ENCODE measurements at regions not wholly inside any gene's neighbourhood (a gene's known extent, or its start where the extent isn't known, plus 50 kb on each side); places are given as distances from the start of the nearest gene placed in this dataset.

DNA sequence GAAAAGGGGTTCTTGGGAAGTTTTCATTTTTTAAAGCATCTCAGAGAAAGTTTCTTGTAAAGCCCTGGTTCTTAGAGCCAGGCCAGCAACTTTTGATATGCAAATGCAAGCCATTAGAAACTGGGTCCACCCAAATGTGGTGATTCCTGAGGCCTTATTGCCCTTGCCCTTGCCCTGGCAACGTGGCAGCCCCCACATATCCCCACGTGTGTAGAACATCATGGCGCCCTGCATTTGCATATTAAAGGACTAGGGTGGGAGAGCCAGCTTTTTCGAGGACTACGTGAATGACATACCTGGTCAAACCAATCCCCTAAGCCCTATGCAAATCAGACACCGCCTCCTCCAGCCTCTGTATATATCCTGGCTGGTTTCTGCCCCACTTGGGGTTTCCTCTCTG, 314.9 kb upstream of the NECTIN3 start:
- ChIA-PET POLR2A (no interaction called here), CTCF (no interaction called here)

DNA sequence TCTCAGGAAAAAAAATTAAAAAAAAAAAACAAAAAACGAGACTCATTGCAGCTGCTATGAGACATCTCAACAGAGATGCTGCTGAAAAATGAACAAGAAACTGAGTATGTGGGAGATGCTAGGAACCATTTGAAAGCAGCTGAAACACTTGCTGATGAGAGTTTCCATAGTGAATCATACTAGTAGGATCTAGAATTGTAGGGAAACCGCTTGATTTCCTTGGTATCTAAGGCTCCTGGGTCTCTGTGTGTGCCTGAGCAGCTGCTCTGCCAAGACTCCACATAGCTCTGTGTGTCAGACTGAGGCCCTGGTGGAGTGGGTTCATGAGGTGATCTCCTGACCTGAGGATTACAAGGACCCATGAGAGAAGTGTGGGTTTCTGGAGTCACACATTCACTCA, 313.4 kb upstream of the NECTIN3 start:
- no peak for TF ChIP-seq TARDBP (IDR thresholded peaks at IDR 0.05)
- no peak for TF ChIP-seq FOXM1 (IDR thresholded peaks at IDR 0.05; ENCODE audit: borderline replicate concordance)
- no peak for TF ChIP-seq LEF1 (IDR thresholded peaks at IDR 0.05; ENCODE audit: borderline replicate concordance)
- no peak for TF ChIP-seq FOXK2 (IDR thresholded peaks at IDR 0.05)
- no peak for TF ChIP-seq ARNT (IDR thresholded peaks at IDR 0.05)
- no peak for TF ChIP-seq HDGF (IDR thresholded peaks at IDR 0.05; ENCODE audit: borderline replicate concordance)
- no peak for TF ChIP-seq CTBP1 (IDR thresholded peaks at IDR 0.05; ENCODE audit: borderline replicate concordance)
- TF ChIP-seq, protein P1, sequence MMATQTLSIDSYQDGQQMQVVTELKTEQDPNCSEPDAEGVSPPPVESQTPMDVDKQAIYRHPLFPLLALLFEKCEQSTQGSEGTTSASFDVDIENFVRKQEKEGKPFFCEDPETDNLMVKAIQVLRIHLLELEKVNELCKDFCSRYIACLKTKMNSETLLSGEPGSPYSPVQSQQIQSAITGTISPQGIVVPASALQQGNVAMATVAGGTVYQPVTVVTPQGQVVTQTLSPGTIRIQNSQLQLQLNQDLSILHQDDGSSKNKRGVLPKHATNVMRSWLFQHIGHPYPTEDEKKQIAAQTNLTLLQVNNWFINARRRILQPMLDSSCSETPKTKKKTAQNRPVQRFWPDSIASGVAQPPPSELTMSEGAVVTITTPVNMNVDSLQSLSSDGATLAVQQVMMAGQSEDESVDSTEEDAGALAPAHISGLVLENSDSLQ (IDR thresholded peaks at IDR 0.05) = no peak
- no peak for TF ChIP-seq L3MBTL2 (conservative IDR thresholded peaks at IDR 0.05)
- POLR2A ChIA-PET = no interaction called here
- CTCF ChIA-PET = no interaction called here
- DNase-seq (ENCODE audit: extremely low spot score) = no peak

More for the DNA sequence above, 314.9 kb upstream of the NECTIN3 start:
- no peak for DNase-seq (ENCODE audit: extremely low spot score)
- TF ChIP-seq, protein P1 (IDR thresholded peaks at IDR 0.05) = no peak
- TF ChIP-seq CTBP1 (IDR thresholded peaks at IDR 0.05; ENCODE audit: borderline replicate concordance) (no peak), NFRKB (IDR thresholded peaks at IDR 0.05) (no peak), L3MBTL2 (conservative IDR thresholded peaks at IDR 0.05) (no peak), LEF1 (IDR thresholded peaks at IDR 0.05; ENCODE audit: borderline replicate concordance) (no peak)

DNA sequence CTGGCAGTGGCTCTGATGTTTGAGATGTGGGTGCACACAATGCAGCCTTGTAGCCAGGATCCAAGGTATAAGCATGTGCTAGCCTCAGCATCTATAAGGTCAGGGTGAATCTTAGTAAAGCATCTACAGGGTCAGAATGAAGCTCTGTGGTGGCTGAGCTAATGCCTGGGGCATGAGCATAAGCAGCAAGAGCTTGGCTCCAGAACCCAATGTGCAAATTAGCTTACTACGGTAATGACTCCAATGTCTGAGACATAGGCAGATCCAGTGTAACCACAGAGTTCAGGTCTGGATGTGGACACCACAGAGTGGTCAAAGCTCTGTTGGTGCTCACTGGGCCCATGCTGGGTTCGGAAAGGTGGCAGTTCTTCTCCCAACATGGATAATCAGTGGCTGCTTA, 304.5 kb upstream of the NECTIN3 start:
- no peak for TF ChIP-seq FOXA1 (IDR thresholded peaks at IDR 0.05)
- TF ChIP-seq TARDBP (IDR thresholded peaks at IDR 0.05) = no peak
- no peak for TF ChIP-seq ELF4 (IDR thresholded peaks at IDR 0.05)
- no peak for TF ChIP-seq FOXK2 (IDR thresholded peaks at IDR 0.05)
- TF ChIP-seq NFRKB (IDR thresholded peaks at IDR 0.05) = no peak
- TF ChIP-seq BHLHE40 (IDR thresholded peaks at IDR 0.05; ENCODE audit: borderline replicate concordance) = no peak
- TF ChIP-seq LEF1 (IDR thresholded peaks at IDR 0.05; ENCODE audit: borderline replicate concordance) = no peak
- no peak for TF ChIP-seq ZNF384 (IDR thresholded peaks at IDR 0.05)
- TF ChIP-seq HDGF (IDR thresholded peaks at IDR 0.05; ENCODE audit: borderline replicate concordance) = no peak
- TF ChIP-seq CTBP1 (IDR thresholded peaks at IDR 0.05; ENCODE audit: borderline replicate concordance) = no peak
- no peak for TF ChIP-seq SUZ12 (IDR thresholded peaks at IDR 0.05)
- no peak for TF ChIP-seq ARNT (IDR thresholded peaks at IDR 0.05)
- TF ChIP-seq, protein P1 (IDR thresholded peaks at IDR 0.05) = no peak
- TF ChIP-seq L3MBTL2 (conservative IDR thresholded peaks at IDR 0.05) = no peak
- no peak for TF ChIP-seq FOXM1 (IDR thresholded peaks at IDR 0.05; ENCODE audit: borderline replicate concordance)
- TF ChIP-seq SP1 (IDR thresholded peaks at IDR 0.05) = no peak
- POLR2A ChIA-PET = no interaction called here
- CTCF ChIA-PET = no interaction called here

DNA sequence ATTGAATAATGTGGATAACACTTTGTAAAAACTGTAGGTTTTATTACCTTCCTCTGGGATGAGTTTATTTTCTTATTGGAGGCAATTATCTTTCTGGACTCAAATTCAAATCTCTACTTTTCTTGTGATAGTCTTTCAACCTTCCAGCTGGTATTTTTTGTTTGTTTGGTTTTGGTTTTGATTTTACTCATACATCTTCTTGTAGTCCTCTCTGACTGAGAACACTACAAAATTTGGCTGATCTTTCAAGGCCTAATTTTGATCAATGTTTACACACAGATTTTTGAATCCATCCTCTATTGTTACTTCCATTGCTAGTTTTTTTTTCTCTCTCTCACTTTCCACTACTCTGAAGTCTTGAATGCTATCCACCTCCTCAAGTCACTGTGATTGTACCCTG, 303.8 kb upstream of the NECTIN3 start:
- DNase-seq (ENCODE audit: extremely low spot score) = no peak
- ChIA-PET CTCF (no interaction called here), POLR2A (no interaction called here)
- no peak for TF ChIP-seq CTBP1 (IDR thresholded peaks at IDR 0.05; ENCODE audit: borderline replicate concordance)
- TF ChIP-seq HDGF (IDR thresholded peaks at IDR 0.05; ENCODE audit: borderline replicate concordance) = no peak
- no peak for TF ChIP-seq FOXK2 (IDR thresholded peaks at IDR 0.05)
- TF ChIP-seq, protein P1 (IDR thresholded peaks at IDR 0.05) = no peak
- no peak for TF ChIP-seq BHLHE40 (IDR thresholded peaks at IDR 0.05; ENCODE audit: borderline replicate concordance)

More for the DNA sequence above, 304.5 kb upstream of the NECTIN3 start:
- DNase-seq (ENCODE audit: extremely low spot score) = no peak

DNA sequence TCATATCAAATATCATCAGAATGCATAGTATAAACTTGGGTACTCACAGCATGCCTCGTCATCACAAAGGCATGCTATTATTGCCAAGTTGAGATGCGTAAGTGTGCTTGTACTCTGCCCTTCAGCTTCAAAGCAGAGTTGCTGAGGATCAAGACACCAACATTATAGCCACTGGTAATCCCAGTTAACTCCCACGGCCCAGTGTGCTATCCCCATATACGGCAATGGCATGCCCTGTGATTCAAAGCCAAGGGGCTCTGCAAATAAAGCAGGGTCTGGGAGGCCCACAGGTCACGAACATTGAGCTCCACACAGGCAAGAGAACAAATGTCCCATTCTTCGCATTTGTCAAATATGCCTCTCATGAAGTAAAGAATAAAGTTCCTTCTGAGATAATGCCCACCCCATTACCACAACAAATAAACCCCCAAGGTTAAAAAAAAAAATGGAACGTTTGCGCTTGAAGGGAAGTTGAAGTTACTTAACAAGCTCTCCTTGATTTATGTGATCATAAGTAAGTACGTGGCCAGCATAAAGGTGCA, 298.1 kb upstream of the NECTIN3 start:
- DNase-seq (ENCODE audit: extremely low spot score) = no peak
- TF ChIP-seq FOXM1 (IDR thresholded peaks at IDR 0.05; ENCODE audit: borderline replicate concordance) = no peak
- no peak for TF ChIP-seq FOXK2 (IDR thresholded peaks at IDR 0.05)
- TF ChIP-seq SUZ12 (IDR thresholded peaks at IDR 0.05) = no peak
- no peak for TF ChIP-seq ELF4 (IDR thresholded peaks at IDR 0.05)
- no peak for TF ChIP-seq TARDBP (IDR thresholded peaks at IDR 0.05)
- TF ChIP-seq BHLHE40 (IDR thresholded peaks at IDR 0.05; ENCODE audit: borderline replicate concordance) = no peak
- CTCF ChIA-PET = interaction anchor here (0.6 kb wide), 1 partner anchor 919 kb away, joined by 5 read pairs; no protein-coding TSS in a partner anchor
- POLR2A ChIA-PET = no interaction called here

DNA sequence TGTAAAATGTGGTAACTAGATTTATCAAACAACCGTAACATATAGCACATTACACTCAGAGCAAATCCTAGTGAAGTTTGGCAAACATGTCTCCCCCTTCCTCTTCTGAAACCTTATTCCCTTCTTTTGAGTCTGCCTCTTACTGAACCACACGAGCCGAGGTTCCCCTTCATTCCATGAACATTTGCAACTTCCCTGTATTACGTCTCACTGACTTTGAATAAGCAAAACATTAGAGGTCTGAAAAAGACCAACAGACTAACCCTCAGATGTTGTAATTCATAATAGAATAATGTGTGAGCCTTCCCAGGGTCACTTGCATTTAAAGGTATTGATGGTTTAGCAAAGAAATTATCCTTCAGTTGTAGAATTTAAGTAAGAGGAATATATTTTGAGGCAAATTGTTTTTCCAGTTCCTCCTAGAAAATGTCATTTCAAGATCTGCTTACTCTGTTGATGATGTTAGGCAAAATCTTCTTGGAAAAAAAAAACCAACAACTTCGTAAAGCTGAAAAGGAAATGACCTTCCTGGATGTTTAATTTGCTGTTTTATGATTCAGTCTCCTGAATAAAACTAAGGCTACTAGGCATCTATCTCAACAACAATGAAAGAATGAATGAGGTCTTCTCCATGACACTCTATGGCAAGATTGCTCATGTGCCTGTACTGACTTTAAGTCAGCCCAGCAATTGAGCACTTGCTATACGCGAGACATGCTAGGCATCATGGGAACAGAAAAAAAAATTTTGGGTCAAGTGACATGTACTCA, 296.9 kb upstream of the NECTIN3 start:
- ChIA-PET POLR2A (no interaction called here), CTCF (no interaction called here)
- no peak for DNase-seq (ENCODE audit: extremely low spot score)
- TF ChIP-seq, protein P1 (IDR thresholded peaks at IDR 0.05) = no peak
- no peak for TF ChIP-seq ZNF384 (IDR thresholded peaks at IDR 0.05)
- TF ChIP-seq FOXM1 (IDR thresholded peaks at IDR 0.05; ENCODE audit: borderline replicate concordance) = no peak
- no peak for TF ChIP-seq L3MBTL2 (conservative IDR thresholded peaks at IDR 0.05)
- no peak for TF ChIP-seq BHLHE40 (IDR thresholded peaks at IDR 0.05; ENCODE audit: borderline replicate concordance)
- no peak for TF ChIP-seq SP1 (IDR thresholded peaks at IDR 0.05)
- no peak for TF ChIP-seq ARNT (IDR thresholded peaks at IDR 0.05)
- no peak for TF ChIP-seq FOXA1 (IDR thresholded peaks at IDR 0.05)
- TF ChIP-seq ELF4 (IDR thresholded peaks at IDR 0.05) = no peak

Data from HEK293T (cell line).